H1 (cell line): ENCODE measurements at regions not wholly inside any gene's neighbourhood (a gene's known extent, or its start where the extent isn't known, plus 50 kb on each side); places are given as distances from the start of the nearest gene placed in this dataset.

Experiments
- CTCF ChIA-PET: fragments of 300-600 bp; sonication (Branson Sonifier 250); formaldehyde crosslinking; loops from one replicate; lab custom pipeline; 2021; ENCODE audit not compliant: partially characterized antibody; lab: Charles Lee
- POLR2A ChIA-PET: fragments of 300-600 bp; sonication (Branson Sonifier 250); formaldehyde crosslinking; loops from one replicate; lab custom pipeline; 2021; ENCODE audit warnings: inconsistent platforms; ENCODE audit not compliant: partially characterized antibody; lab: Charles Lee
- DNase-seq, 2 experiments: peaks; one replicate each; pipeline versions ENCODE4 v3.0.0 to v3.0.0-alpha.2; 2010 to 2022; ENCODE audit warnings: low spot score in 2 of 2, low read depth in 1 of 2, mixed read lengths in 1 of 2
- FAIRE-seq: peaks from 2 replicates; lab custom pipeline; 2011; peaks lifted over from hg19 to GRCh38; lab: Jason Lieb, UNC
- H2AFZ ChIP-seq: 2 replicates; pipeline ENCODE4 v1.8.1; 2012; ENCODE audit warnings: low read length, inconsistent platforms
- H2AK5ac ChIP-seq: 2 replicates; pipeline ENCODE4 v1.6.1; 2013; ENCODE audit warnings: low read depth, low read length
- H2BK120ac ChIP-seq: replicated peaks from 2 replicates; pipeline ENCODE3; 2013; ENCODE audit warnings: low read depth, low read length, inconsistent platforms
- H2BK12ac ChIP-seq: 2 replicates; pipeline ENCODE4 v1.6.1; 2013; ENCODE audit warnings: low read depth, low read length
- H2BK15ac ChIP-seq: 2 replicates; pipeline ENCODE4 v1.6.1; 2013; ENCODE audit warnings: low read length
- H2BK20ac ChIP-seq: 2 replicates; pipeline ENCODE4 v1.6.1; 2013; ENCODE audit warnings: low read length
- H2BK5ac ChIP-seq: 2 replicates; pipeline ENCODE4 v1.6.1; 2013; ENCODE audit warnings: low read depth, low read length
- H3K14ac ChIP-seq: 2 replicates; pipeline ENCODE4 v1.6.1; 2013; ENCODE audit warnings: inconsistent platforms; ENCODE audit not compliant: insufficient read length
- H3K18ac ChIP-seq: 2 replicates; pipeline ENCODE4 v1.6.1; 2013; ENCODE audit warnings: low read length; ENCODE audit errors: extremely low read depth
- H3K23ac ChIP-seq: 2 replicates; pipeline ENCODE4 v1.6.1; 2013; ENCODE audit warnings: inconsistent platforms; ENCODE audit not compliant: insufficient read length
- H3K23me2 ChIP-seq: 2 replicates; pipeline ENCODE4 v1.6.1; 2013; ENCODE audit warnings: low read depth, low read length
- H3K27ac ChIP-seq: 2 replicates; pipeline ENCODE4 v1.6.1; 2011; ENCODE audit warnings: low read depth, low read length, inconsistent platforms
- H3K27me3 ChIP-seq, 4 experiments: replicated peaks in 1 of 4; 1 replicate in 1 of 4; 2 replicates in 3 of 4; pipeline versions ENCODE4 v1.6.1 to v1.8.1; 2011 to 2013; ENCODE audit warnings: low read length in 3 of 4, mild to moderate bottlenecking in 3 of 4, inconsistent platforms in 2 of 4, mixed read lengths in 2 of 4, moderate library complexity in 1 of 4; ENCODE audit not compliant: control insufficient read depth in 3 of 4, insufficient read depth in 3 of 4; ENCODE audit errors: extremely low read depth in 1 of 4
- H3K36me3 ChIP-seq, 4 experiments: 2 replicates each; pipeline versions ENCODE4 v1.6.1 to v1.8.1; 2011 to 2013; ENCODE audit warnings: mild to moderate bottlenecking in 4 of 4, low read length in 3 of 4, moderate library complexity in 2 of 4, control low read depth in 1 of 4, inconsistent platforms in 1 of 4; ENCODE audit not compliant: insufficient read depth in 4 of 4, control insufficient read depth in 2 of 4
- H3K4ac ChIP-seq: replicated peaks from 2 replicates; pipeline ENCODE3; 2013; ENCODE audit warnings: low read length, low read depth, mixed read lengths, inconsistent platforms; ENCODE audit not compliant: insufficient read length
- H3K4me1 ChIP-seq, 4 experiments: replicated peaks in 1 of 4; 1 replicate in 1 of 4; 2 replicates in 3 of 4; pipeline versions ENCODE4 v1.6.1 to v1.8.1; 2011 to 2013; ENCODE audit warnings: low read length in 3 of 4, inconsistent platforms in 2 of 4, mixed read lengths in 1 of 4; ENCODE audit not compliant: insufficient read depth in 4 of 4, control insufficient read depth in 3 of 4
- H3K4me2 ChIP-seq, 2 experiments: 2 replicates each; pipeline versions ENCODE4 v1.6.1 to v1.8.1; 2011 to 2013; ENCODE audit warnings: low read depth in 2 of 2, low read length in 2 of 2, control low read depth in 1 of 2, inconsistent platforms in 1 of 2, mild to moderate bottlenecking in 1 of 2; ENCODE audit not compliant: insufficient read depth in 1 of 2
- H3K4me3 ChIP-seq, 4 experiments: fragments of 200-600, 300-600 bp in 1 of 4; sonication (generic), shearing (Covaris generic), sonication (Bioruptor Twin) in 1 of 4; 2 replicates each; pipeline versions ENCODE4 v1.5.1 to v1.8.1; 2011 to 2016; ENCODE audit warnings: low read length in 4 of 4, low read depth in 3 of 4, control low read depth in 2 of 4, inconsistent platforms in 2 of 4, mild to moderate bottlenecking in 2 of 4, mixed read lengths in 1 of 4, moderate library complexity in 1 of 4; ENCODE audit not compliant: insufficient read depth in 2 of 4; ENCODE audit errors: extremely low read depth in 1 of 4
- H3K56ac ChIP-seq: replicated peaks from 2 replicates; pipeline ENCODE3; 2013; ENCODE audit warnings: low read depth, mild to moderate bottlenecking, mixed read lengths, low read length, inconsistent platforms; ENCODE audit not compliant: insufficient read length
- H3K79me1 ChIP-seq: 2 replicates; pipeline ENCODE4 v1.6.1; 2013; ENCODE audit warnings: low read depth, low read length, control low read depth
- H3K79me2 ChIP-seq, 2 experiments: 2 replicates each; pipeline versions ENCODE4 v1.6.1 to v1.8.1; 2012 to 2013; ENCODE audit warnings: low read length in 2 of 2, mild to moderate bottlenecking in 2 of 2, inconsistent platforms in 1 of 2; ENCODE audit not compliant: insufficient read depth in 2 of 2, control insufficient read depth in 1 of 2
- H3K9ac ChIP-seq, 4 experiments: replicated peaks in 1 of 4; 1 replicate in 1 of 4; 2 replicates in 3 of 4; pipeline versions ENCODE4 v1.6.1 to v1.8.1; 2011 to 2013; ENCODE audit warnings: low read depth in 3 of 4, low read length in 3 of 4, control low read depth in 2 of 4, mild to moderate bottlenecking in 2 of 4, moderate library complexity in 2 of 4, inconsistent platforms in 1 of 4; ENCODE audit errors: extremely low read depth in 1 of 4
- H3K9me3 ChIP-seq, 2 experiments: 2 replicates each; pipeline versions ENCODE4 v1.6.1 to v1.8.1; 2012 to 2013; ENCODE audit warnings: mild to moderate bottlenecking in 2 of 2, moderate library complexity in 2 of 2, control low read depth in 1 of 2, inconsistent platforms in 1 of 2, low read depth in 1 of 2, low read length in 1 of 2, mixed read lengths in 1 of 2; ENCODE audit not compliant: insufficient read depth in 2 of 2
- H4K20me1 ChIP-seq, 2 experiments: replicated peaks in 1 of 2; 2 replicates each; pipeline versions ENCODE3 to v1.8.1; 2011 to 2013; ENCODE audit warnings: inconsistent platforms in 2 of 2, low read length in 2 of 2, mild to moderate bottlenecking in 1 of 2; ENCODE audit not compliant: insufficient read depth in 2 of 2, control insufficient read depth in 1 of 2
- H4K5ac ChIP-seq: 2 replicates; pipeline ENCODE4 v1.6.1; 2013; ENCODE audit warnings: low read length, low read depth, mixed read lengths, inconsistent platforms; ENCODE audit not compliant: insufficient read length
- H4K8ac ChIP-seq: 2 replicates; pipeline ENCODE4 v1.8.0; 2013; ENCODE audit warnings: mild to moderate bottlenecking, moderate library complexity, low read length, inconsistent platforms; ENCODE audit not compliant: insufficient read depth; ENCODE audit errors: extremely low read depth
- H4K91ac ChIP-seq: replicated peaks from 2 replicates; pipeline ENCODE3; 2013; ENCODE audit warnings: low read length, mixed read lengths, inconsistent platforms; ENCODE audit not compliant: insufficient read length
- BCL11A ChIP-seq, 2 experiments: IDR thresholded peaks; one replicate each; pipeline ENCODE4 v1.6.1; 2011; ENCODE audit warnings: low read depth in 2 of 2, low read length in 2 of 2, mild to moderate bottlenecking in 2 of 2
- BRCA1 ChIP-seq: IDR thresholded peaks from 2 replicates; pipeline ENCODE4 v1.6.1; 2012; ENCODE audit warnings: low read depth, low read length, improper control_type of control experiment
- CTBP2 ChIP-seq: IDR thresholded peaks from 2 replicates; pipeline ENCODE4 v1.7.0; 2011; ENCODE audit warnings: borderline replicate concordance, mild to moderate bottlenecking, moderate library complexity, mixed read lengths, low read length; ENCODE audit not compliant: insufficient read depth, insufficient read length
- PHF8 ChIP-seq: fragments of 200-600 bp; sonication (generic); conservative IDR thresholded peaks from 2 replicates; pipeline ENCODE4 v1.7.1; 2012; ENCODE audit warnings: low read depth, mild to moderate bottlenecking, inconsistent platforms, low read length, moderate library complexity
- POLR2AphosphoS5 ChIP-seq: IDR thresholded peaks from 2 replicates; pipeline ENCODE4 v1.6.1; 2011; ENCODE audit warnings: low read depth, low read length
- RNF2 ChIP-seq: fragments of 200-900, 300-1000 bp; sonication (generic); IDR thresholded peaks from 2 replicates; pipeline ENCODE4 v1.7.1; 2016; ENCODE audit warnings: borderline replicate concordance, low read depth, mild to moderate bottlenecking, antibody characterized with exemption, low read length; ENCODE audit not compliant: poor library complexity, severe bottlenecking; ENCODE audit errors: missing control alignments
- SRF ChIP-seq: IDR thresholded peaks from 2 replicates; pipeline ENCODE4 v1.6.1; 2011; ENCODE audit warnings: mild to moderate bottlenecking, low read depth, low read length, moderate library complexity
- USF2 ChIP-seq: IDR thresholded peaks from 2 replicates; pipeline ENCODE4 v1.6.1; 2011; ENCODE audit warnings: low read length, improper control_type of control experiment
- WGBS, 2 experiments: shearing (Covaris generic) in 1 of 2; methylation state at CpG; one replicate each; pipeline versions ENCODE4 v1.1.6 to v1.1.7; 2013 to 2015; ENCODE audit warnings: low lambda C conversion rate in 2 of 2, mixed read lengths in 2 of 2, inconsistent platforms in 1 of 2, low coverage in 1 of 2, missing lambda C conversion rate in 1 of 2; ENCODE audit not compliant: insufficient replicate concordance in 2 of 2, insufficient coverage in 1 of 2, insufficient read length in 1 of 2; ENCODE audit errors: extremely low coverage in 1 of 2, missing lambda C conversion rate in 1 of 2; 5-methylcytosine and 5-hydroxymethylcytosine counted together

DNA sequence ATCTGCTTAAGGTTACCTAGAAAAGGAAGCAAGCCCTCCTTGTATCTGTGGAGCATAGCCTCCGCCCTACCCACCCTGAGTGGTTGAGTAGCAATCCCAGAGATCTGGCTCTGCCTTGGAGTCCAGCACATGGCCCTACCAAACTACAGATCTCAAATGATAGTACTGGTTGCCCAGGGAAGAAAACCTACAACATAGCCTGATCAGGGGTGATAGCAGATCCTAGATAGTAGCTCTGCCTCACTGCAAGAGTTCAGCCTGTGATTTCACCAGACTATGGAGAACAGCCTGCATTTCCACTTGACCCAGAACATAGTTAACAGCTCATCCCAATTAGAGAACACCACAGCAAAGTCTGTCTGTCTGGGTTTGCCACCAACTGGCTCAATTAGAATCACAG, 279.5 kb downstream of the ETNK1 start:
- DNase-seq (no peak), FAIRE-seq (no peak)
- no peak overlapping the region for H2BK120ac ChIP-seq
- H2BK12ac ChIP-seq: no peak overlapping the region
- no peak overlapping the region for H3K18ac ChIP-seq
- no peak overlapping the region for H2AK5ac ChIP-seq
- H3K56ac ChIP-seq: no peak overlapping the region
- H4K20me1 ChIP-seq: no peaks in the 10 kb centered on the region
- H2AFZ ChIP-seq: no peak overlapping the region
- TF ChIP-seq POLR2AphosphoS5: no peak
- no peak for TF ChIP-seq PHF8
- TF ChIP-seq USF2: no peak
- TF ChIP-seq BRCA1: no peak
- TF ChIP-seq BCL11A (IDR thresholded peaks at IDR 0.05; ENCODE audit: low read depth in 2 of 2, low read length in 2 of 2): no peak
- no peak for TF ChIP-seq CTBP2
- no peak for TF ChIP-seq SRF
- no peak for TF ChIP-seq RNF2
- H3K23ac ChIP-seq: no peak overlapping the region
- no peaks in the 10 kb centered on the region for H3K27me3 ChIP-seq
- H3K14ac ChIP-seq: no peak overlapping the region
- no peaks in the 10 kb centered on the region for H3K79me2 ChIP-seq
- H3K79me1 ChIP-seq: no peaks in the 10 kb centered on the region
- no peaks in the 10 kb centered on the region for H3K23me2 ChIP-seq
- H2BK15ac ChIP-seq: no peak overlapping the region
- H3K27ac ChIP-seq: no peak overlapping the region
- H3K4ac ChIP-seq: no peak overlapping the region
- peaks cover 0 to 4% (median 2%) of the 10 kb centered on the region in 4 experiments; a peak in 1 of 7 replicates for H3K4me1 ChIP-seq
- WGBS, 2 experiments: 89% methylated on average over 1 of the region's 1 CpG; no CpG with 5 or more reads in 1 of the 2 experiments
- no peak overlapping the region for H3K4me2 ChIP-seq
- H3K4me3 ChIP-seq: no peak overlapping the region
- H4K8ac ChIP-seq: no peak overlapping the region
- H3K36me3 ChIP-seq: no peaks in the 10 kb centered on the region
- H4K5ac ChIP-seq: no peak overlapping the region
- H3K9me3 ChIP-seq: no peaks in the 10 kb centered on the region
- ChIA-PET CTCF (interaction anchor here (1.5 kb wide), 1 partner anchor 10 kb away, joined by 3 read pairs; no protein-coding TSS in a partner anchor), POLR2A (no interaction called here)
- no peak overlapping the region for H3K9ac ChIP-seq
- no peak overlapping the region for H2BK5ac ChIP-seq
- H4K91ac ChIP-seq: no peak overlapping the region
- no peak overlapping the region for H2BK20ac ChIP-seq
